ENCODE measurements at regions not wholly inside any gene's neighbourhood (a gene's known extent, or its start where the extent isn't known, plus 50 kb on each side); places are given as distances from the start of the nearest gene placed in this dataset.
"Not testable (repeated sequence)": the region's sequence is repeated elsewhere in the genome, so short reads cannot be mapped to it uniquely, and the experiment has no call there.

- no peak for DNase-seq
- Mint-ChIP-seq H3K36me3 (no peaks in the 10 kb centered on the region), H3K4me1 (peaks cover 6 to 13% of the 10 kb centered on the region in 2 donors), H3K27ac (no peak overlapping the region), H3K4me3 (no peak overlapping the region), H3K9me3 (peaks cover 0 to 9% (median 4%) of the 10 kb centered on the region in 6 donors), H3K27me3 (ENCODE audit: low read depth in 3 of 3) (peaks cover 0 to 6% (median 2%) of the 10 kb centered on the region in 3 donors)
These were observed 161.3 kb upstream of the RREB1 start for GRCh38 chr6:6946206-6947155.

DNA sequence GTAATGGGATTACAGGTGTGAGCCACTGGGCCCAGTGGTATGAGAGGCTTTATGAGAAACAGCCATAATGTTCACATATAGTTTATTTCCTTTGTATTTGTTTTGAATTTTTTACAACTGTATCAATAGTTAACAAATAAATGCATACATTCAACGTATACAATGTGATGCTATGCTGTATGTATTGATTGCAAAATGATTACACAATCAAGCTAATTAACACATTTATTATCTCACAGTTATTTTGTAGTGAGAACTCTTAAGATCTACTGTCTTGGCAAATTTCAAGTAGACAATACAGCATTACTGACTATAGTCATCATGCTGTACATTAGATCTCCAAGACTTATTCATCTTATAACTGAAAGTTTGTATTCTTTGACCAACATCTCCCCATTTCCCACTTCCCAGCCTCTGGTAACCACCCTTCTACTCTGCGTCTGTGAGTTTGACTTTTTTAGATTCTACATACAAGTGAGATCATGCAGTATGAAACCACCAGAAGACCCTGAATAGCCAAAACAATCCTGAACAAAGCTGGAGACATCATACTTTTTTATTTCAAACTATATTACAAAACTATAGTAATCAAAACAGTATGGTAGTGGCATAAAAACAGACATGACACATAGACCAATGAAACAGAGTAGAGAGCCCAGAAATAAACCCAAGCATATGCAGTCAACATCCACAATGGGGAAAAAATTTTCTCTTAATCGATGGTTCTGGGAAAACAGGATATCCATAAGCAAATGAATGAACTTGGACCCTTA, 157.2 kb upstream of the RREB1 start:
- no peak for DNase-seq
- H3K36me3 Mint-ChIP-seq = no peaks in the 10 kb centered on the region
- no peak overlapping the region for H3K4me3 Mint-ChIP-seq
- H3K9me3 Mint-ChIP-seq = peaks cover 0 to 10% (median 4%) of the 10 kb centered on the region in 6 donors
- H3K27ac Mint-ChIP-seq = no peak overlapping the region
- no peaks in the 10 kb centered on the region for H3K4me1 Mint-ChIP-seq
- peaks cover 0 to 5% (median 2%) of the 10 kb centered on the region in 3 donors for H3K27me3 Mint-ChIP-seq (ENCODE audit: low read depth in 3 of 3)

GRCh38 chr6:6951355-6951754, 156.4 kb upstream of the RREB1 start:
- no peaks in the 10 kb centered on the region for H3K4me1 Mint-ChIP-seq
- H3K4me3 Mint-ChIP-seq = no peak overlapping the region
- no peaks in the 10 kb centered on the region for H3K36me3 Mint-ChIP-seq
- DNase-seq = no peak
- H3K27me3 Mint-ChIP-seq (ENCODE audit: low read depth in 3 of 3) = peaks cover 0 to 5% (median 0%) of the 10 kb centered on the region in 3 donors
- no peak overlapping the region for H3K27ac Mint-ChIP-seq
- H3K9me3 Mint-ChIP-seq = peaks cover 0 to 10% (median 4%) of the 10 kb centered on the region in 6 donors

DNA sequence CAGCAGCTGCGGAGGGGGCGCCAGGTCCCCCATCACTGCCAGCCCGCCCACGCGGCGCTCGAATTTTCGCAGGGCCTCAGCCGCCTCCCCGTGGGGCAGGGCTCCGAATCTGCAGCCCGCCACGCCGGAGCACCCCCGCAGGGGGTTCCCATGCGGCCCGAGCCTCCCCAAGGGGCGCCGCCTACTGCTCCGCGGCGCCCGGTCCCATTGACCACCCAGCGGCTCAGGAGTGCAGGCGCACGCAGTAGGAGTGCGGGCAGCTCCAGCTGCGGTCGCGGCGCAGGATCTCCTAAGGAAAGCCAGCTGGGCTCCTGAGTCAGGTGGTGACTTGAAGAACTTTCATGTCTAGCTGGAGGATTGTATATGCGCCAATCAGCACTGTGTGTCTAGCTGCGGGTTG, 155.3 kb upstream of the RREB1 start:
- H3K27me3 Mint-ChIP-seq (ENCODE audit: low read depth in 3 of 3) = peaks cover 0 to 5% (median 0%) of the 10 kb centered on the region in 3 donors
- H3K9me3 Mint-ChIP-seq = peaks cover 0 to 10% (median 4%) of the 10 kb centered on the region in 6 donors
- no peaks in the 10 kb centered on the region for H3K36me3 Mint-ChIP-seq
- no peak overlapping the region for H3K27ac Mint-ChIP-seq
- H3K4me3 Mint-ChIP-seq = no peak overlapping the region
- no peaks in the 10 kb centered on the region for H3K4me1 Mint-ChIP-seq
- no peak for DNase-seq

- not testable (repeated sequence) for DNase-seq; H3K4me3 Mint-ChIP-seq; H3K9me3 Mint-ChIP-seq; H3K36me3 Mint-ChIP-seq; H3K27ac Mint-ChIP-seq; H3K27me3 Mint-ChIP-seq (ENCODE audit: low read depth in 3 of 3); H3K4me1 Mint-ChIP-seq
These were observed 154.8 kb upstream of the RREB1 start for GRCh38 chr6:6952927-6953326.

DNA sequence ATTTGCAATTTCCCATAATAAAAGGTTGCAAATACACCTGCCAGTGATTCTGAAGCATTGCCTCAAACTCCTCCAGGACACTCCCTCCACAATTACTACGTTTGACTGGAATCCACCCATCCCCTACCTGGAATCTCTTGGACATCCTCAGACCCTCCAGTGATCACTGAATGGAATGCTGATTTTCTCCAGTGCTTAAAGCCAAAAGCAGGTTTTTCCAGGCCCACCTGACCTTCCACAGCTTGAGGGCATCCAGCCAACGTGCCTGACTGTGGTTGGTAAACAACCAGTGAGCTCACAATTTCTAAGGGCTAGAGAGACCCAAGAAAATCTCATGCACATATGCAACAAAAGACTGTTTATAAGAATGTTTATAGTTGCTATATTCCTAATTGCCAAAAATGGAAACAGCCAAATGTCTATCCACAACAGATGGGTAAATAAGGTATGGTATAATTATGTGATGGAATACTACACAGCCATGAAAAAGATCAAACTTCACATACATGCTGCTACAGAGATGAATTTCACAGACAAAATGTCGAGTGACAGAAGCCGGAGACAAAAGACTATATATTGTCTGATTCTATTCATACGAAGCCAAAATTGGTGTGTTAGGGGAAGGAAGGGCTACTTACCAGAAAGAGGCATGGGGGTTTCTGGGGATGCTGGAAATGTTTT, 147.1 kb upstream of the RREB1 start:
- Mint-ChIP-seq H3K27me3 (ENCODE audit: low read depth in 3 of 3) (peaks cover 0 to 10% (median 3%) of the 10 kb centered on the region in 3 donors), H3K4me1 (no peaks in the 10 kb centered on the region), H3K9me3 (no peaks in the 10 kb centered on the region), H3K4me3 (no peak overlapping the region), H3K27ac (no peak overlapping the region), H3K36me3 (no peaks in the 10 kb centered on the region)
- DNase-seq = no peak

GRCh38 chr6:6962086-6962485, 145.7 kb upstream of the RREB1 start:
- no peak for DNase-seq
- no peaks in the 10 kb centered on the region for H3K9me3 Mint-ChIP-seq
- H3K27ac Mint-ChIP-seq = no peak overlapping the region
- H3K4me3 Mint-ChIP-seq = no peak overlapping the region
- H3K36me3 Mint-ChIP-seq = no peaks in the 10 kb centered on the region
- peaks cover 0 to 10% (median 3%) of the 10 kb centered on the region in 3 donors for H3K27me3 Mint-ChIP-seq (ENCODE audit: low read depth in 3 of 3)
- H3K4me1 Mint-ChIP-seq = no peaks in the 10 kb centered on the region

DNA sequence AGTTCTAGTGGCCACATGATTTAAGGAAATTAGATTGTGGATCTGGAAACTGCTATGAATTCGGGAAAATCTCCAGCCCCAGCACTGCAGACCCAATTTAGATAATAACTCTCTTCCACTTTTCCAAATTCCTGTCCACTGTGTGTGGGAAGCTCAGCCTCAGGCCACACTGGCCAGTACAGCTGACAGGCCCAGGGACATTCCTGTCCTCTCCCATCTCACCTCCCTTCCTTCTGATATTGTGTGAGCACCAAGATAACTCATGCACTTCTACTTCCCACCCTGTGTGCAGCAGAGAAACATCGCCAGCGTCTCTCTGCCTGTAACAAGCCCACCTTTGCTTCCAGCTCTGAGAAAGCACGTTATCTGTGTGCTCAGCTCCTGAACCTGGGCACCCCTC, 145.1 kb upstream of the RREB1 start:
- H3K27ac Mint-ChIP-seq = no peak overlapping the region
- peaks cover 0 to 10% (median 3%) of the 10 kb centered on the region in 3 donors for H3K27me3 Mint-ChIP-seq (ENCODE audit: low read depth in 3 of 3)
- H3K4me1 Mint-ChIP-seq = no peaks in the 10 kb centered on the region
- no peaks in the 10 kb centered on the region for H3K9me3 Mint-ChIP-seq
- no peak overlapping the region for H3K4me3 Mint-ChIP-seq
- no peaks in the 10 kb centered on the region for H3K36me3 Mint-ChIP-seq
- DNase-seq = no peak

- DNase-seq; H3K4me3 Mint-ChIP-seq; H3K27ac Mint-ChIP-seq; H3K36me3 Mint-ChIP-seq; H3K4me1 Mint-ChIP-seq; H3K27me3 Mint-ChIP-seq (ENCODE audit: low read depth in 3 of 3); H3K9me3 Mint-ChIP-seq: not testable (repeated sequence)
These were observed 144.4 kb upstream of the RREB1 start for GRCh38 chr6:6963390-6963789.

DNA sequence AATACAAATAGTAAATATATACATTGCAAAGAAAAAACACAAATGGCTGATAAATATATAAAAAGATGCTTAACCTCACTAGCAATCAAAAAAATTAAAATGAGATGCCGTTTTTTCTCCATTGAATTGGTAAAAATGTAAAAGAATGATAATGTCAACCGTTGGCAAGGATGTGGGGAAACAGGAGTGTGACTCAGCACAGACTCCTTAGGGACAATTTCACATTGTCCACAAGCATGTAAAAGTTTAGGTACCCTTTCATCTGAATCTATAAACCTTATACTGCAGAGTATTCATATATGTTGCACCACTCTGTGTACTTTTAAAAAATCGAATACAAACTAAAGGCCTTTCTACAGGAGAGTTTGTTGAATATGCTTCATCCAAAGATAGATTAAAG, 143.1 kb upstream of the RREB1 start:
- Mint-ChIP-seq H3K36me3 (no peaks in the 10 kb centered on the region), H3K27me3 (ENCODE audit: low read depth in 3 of 3) (peaks cover 0 to 3% (median 3%) of the 10 kb centered on the region in 3 donors), H3K27ac (no peak overlapping the region), H3K4me3 (no peak overlapping the region), H3K4me1 (no peaks in the 10 kb centered on the region), H3K9me3 (no peaks in the 10 kb centered on the region)
- no peak for DNase-seq

GRCh38 chr6:6966127-6966526, 141.6 kb upstream of the RREB1 start:
- no peaks in the 10 kb centered on the region for H3K4me1 Mint-ChIP-seq
- DNase-seq = no peak
- no peak overlapping the region for H3K4me3 Mint-ChIP-seq
- no peak overlapping the region for H3K27ac Mint-ChIP-seq
- H3K9me3 Mint-ChIP-seq = no peaks in the 10 kb centered on the region
- no peaks in the 10 kb centered on the region for H3K36me3 Mint-ChIP-seq
- peaks cover 0 to 4% (median 3%) of the 10 kb centered on the region in 3 donors for H3K27me3 Mint-ChIP-seq (ENCODE audit: low read depth in 3 of 3)

DNA sequence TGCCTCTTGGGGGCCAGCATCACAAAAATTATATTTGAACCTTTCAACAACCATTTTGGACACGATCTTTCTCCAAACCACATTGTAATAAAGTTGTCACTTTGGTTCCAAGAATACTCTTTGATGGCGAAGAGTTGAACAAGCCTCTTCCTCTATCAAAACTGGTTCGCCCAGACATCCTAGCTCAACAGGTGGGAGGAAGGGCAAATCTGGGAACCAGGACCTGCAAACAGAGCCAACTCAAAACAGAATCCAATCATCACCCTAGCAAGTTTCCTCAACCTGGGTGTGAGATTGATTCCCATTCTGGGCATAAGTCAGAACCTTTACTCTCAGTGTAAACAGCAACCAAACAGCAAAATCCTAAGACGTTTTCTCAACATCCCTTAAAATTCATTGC, 141.2 kb upstream of the RREB1 start:
- H3K4me1 Mint-ChIP-seq = no peaks in the 10 kb centered on the region
- H3K27ac Mint-ChIP-seq = no peak overlapping the region
- H3K9me3 Mint-ChIP-seq = no peaks in the 10 kb centered on the region
- no peaks in the 10 kb centered on the region for H3K36me3 Mint-ChIP-seq
- DNase-seq = no peak
- H3K27me3 Mint-ChIP-seq (ENCODE audit: low read depth in 3 of 3) = peaks cover 0 to 4% (median 1%) of the 10 kb centered on the region in 3 donors
- no peak overlapping the region for H3K4me3 Mint-ChIP-seq

DNA sequence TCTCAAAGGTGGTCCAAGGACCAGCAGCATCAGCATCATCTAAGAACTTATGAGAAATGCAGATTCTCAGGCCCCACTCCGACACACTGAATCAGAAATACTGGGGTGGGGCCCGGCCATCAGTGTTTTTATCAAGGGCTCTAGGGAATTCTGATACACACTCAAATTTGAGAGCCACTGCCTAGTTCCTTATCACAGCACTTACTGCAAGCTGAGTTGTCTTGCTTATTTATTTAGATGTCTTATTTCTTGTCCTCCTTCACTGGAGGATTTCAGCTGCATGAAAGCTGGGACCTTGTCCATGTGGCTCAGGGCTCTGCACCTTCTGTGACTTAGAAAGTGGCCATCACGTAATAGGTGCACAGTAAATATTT, 139.4 kb upstream of the RREB1 start:
- no peak overlapping the region for H3K27ac Mint-ChIP-seq
- peaks cover 0 to 3% (median 0%) of the 10 kb centered on the region in 3 donors for H3K27me3 Mint-ChIP-seq (ENCODE audit: low read depth in 3 of 3)
- no peak for DNase-seq
- H3K4me1 Mint-ChIP-seq = no peaks in the 10 kb centered on the region
- H3K9me3 Mint-ChIP-seq = no peaks in the 10 kb centered on the region
- no peak overlapping the region for H3K4me3 Mint-ChIP-seq
- no peaks in the 10 kb centered on the region for H3K36me3 Mint-ChIP-seq

Data from immature natural killer cell (primary cell).